Upper lobe of right lung (tissue), 1 donor: ENCODE measurements at regions not wholly inside any gene's neighbourhood (a gene's known extent, or its start where the extent isn't known, plus 50 kb on each side); places are given as distances from the start of the nearest gene placed in this dataset.
A peak's percentile ranks its signal among the peaks of the same experiment; 100 is the strongest.

Source experiments
- ATAC-seq: fragments of 200-7000 bp; cut with Tn5 transposase; one replicate; pipeline ENCODE4 v1.9.1; 2020; ENCODE audit warnings: mild to moderate bottlenecking, moderate library complexity
- DNase-seq: peaks from one replicate; pipeline ENCODE4 v3.0.0-alpha.2; 2020
- H3K27ac ChIP-seq: fragments of 200-600 bp; one replicate; pipeline ENCODE4 v1.8.0; 2022
- H3K27me3 ChIP-seq: fragments of 200-600 bp; one replicate; pipeline ENCODE4 v1.8.0; 2022; ENCODE audit warnings: mild to moderate bottlenecking
- H3K36me3 ChIP-seq: fragments of 200-600 bp; one replicate; pipeline ENCODE4 v1.8.0; 2022
- H3K4me1 ChIP-seq: fragments of 200-600 bp; one replicate; pipeline ENCODE4 v1.8.0; 2022
- H3K4me3 ChIP-seq: fragments of 200-600 bp; one replicate; pipeline ENCODE4 v1.8.0; 2022; ENCODE audit warnings: mild to moderate bottlenecking
- H3K9me3 ChIP-seq: fragments of 200-600 bp; one replicate; pipeline ENCODE4 v1.8.0; 2022
- intact Hi-C: fragments of 100-400 bp; cut with DNase I; formaldehyde crosslinking; loops from one replicate; pipeline ENCODE4 v1.11.0; 2022
- TF ChIP-seq, protein P1 (sequence below): fragments of 200-600 bp; IDR thresholded peaks from one replicate; pipeline ENCODE4 v1.8.0; 2022; ENCODE audit warnings: antibody characterized with exemption
- donor health status: DM: no; HTN: yes; CAD: no; lungs with severe emphysema.

DNA sequence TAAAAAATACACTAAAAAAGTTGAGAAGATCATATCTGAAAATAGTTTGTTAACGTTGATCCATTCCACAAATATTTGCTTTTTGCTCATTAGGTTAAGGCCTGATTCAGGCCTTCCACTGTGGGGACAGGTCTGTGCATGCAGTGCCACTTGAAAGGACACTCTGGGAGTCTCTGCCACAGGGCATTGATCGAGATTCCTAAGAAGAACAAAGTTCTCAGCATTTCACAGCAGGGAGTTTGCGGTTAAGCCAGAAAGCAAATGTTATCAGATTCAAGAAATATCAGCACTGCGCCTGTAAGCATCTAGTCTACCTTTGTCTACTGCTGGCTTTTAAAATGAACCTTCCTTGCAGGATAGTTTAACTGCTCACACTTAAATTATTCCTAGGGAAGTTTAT lies 62.2 kb upstream of the TNIP3 start:
- no peaks in the 10 kb centered on the region for H3K27me3 ChIP-seq
- TF ChIP-seq, protein P1, sequence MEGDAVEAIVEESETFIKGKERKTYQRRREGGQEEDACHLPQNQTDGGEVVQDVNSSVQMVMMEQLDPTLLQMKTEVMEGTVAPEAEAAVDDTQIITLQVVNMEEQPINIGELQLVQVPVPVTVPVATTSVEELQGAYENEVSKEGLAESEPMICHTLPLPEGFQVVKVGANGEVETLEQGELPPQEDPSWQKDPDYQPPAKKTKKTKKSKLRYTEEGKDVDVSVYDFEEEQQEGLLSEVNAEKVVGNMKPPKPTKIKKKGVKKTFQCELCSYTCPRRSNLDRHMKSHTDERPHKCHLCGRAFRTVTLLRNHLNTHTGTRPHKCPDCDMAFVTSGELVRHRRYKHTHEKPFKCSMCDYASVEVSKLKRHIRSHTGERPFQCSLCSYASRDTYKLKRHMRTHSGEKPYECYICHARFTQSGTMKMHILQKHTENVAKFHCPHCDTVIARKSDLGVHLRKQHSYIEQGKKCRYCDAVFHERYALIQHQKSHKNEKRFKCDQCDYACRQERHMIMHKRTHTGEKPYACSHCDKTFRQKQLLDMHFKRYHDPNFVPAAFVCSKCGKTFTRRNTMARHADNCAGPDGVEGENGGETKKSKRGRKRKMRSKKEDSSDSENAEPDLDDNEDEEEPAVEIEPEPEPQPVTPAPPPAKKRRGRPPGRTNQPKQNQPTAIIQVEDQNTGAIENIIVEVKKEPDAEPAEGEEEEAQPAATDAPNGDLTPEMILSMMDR, result no peak
- no peak for ATAC-seq
- H3K27ac ChIP-seq, result no peak overlapping the region
- H3K4me3 ChIP-seq, result no peak overlapping the region
- no peak for DNase-seq
- H3K9me3 ChIP-seq, result no peaks in the 10 kb centered on the region
- no peaks in the 10 kb centered on the region for H3K4me1 ChIP-seq
- intact Hi-C loops, result no loop called here
- no peaks in the 10 kb centered on the region for H3K36me3 ChIP-seq

DNA sequence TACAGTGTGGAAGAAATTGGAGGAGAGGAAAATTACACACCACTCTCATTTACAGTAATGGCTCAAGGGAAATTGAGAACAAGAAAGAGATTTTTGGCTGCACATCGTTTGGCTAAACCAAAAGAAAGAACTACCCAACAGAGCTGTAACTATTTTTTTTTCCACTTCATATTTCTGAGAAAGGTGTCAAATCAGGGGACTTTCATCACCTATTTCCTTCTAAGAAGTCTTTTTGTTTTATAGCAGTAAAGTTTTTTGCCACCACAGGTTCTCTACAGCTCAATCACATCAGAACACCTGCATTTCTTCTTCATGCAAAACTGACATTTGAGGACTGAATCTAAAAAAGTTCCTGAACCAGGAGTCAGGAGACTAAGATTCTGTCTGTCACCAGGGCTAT lies 57.5 kb upstream of the TNIP3 start:
- no peak overlapping the region for H3K4me3 ChIP-seq
- TF ChIP-seq, protein P1, result no peak
- no peak overlapping the region for H3K27ac ChIP-seq
- ATAC-seq, result no peak
- DNase-seq, result no peak
- intact Hi-C loops, result no loop called here
- no peaks in the 10 kb centered on the region for H3K36me3 ChIP-seq
- H3K27me3 ChIP-seq, result no peaks in the 10 kb centered on the region
- no peaks in the 10 kb centered on the region for H3K9me3 ChIP-seq
- H3K4me1 ChIP-seq, result no peaks in the 10 kb centered on the region

DNA sequence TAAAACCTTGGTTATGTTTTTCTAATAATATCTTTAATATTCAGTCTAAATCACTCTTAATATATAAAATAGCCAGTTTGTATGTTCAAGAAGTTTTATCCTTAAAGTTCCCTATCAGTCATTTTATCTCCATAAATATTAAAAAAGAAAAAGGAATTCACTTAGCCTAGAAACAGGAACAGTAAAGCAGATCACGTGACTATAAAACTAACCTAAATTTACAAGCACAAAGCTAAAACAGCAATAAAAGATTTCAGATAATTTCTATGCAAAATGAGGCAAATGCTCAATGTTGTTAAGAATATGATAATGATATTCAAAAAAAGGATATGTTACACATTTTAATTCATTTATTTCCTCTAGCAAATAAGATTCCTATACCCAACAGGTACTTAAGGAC lies 57.1 kb upstream of the TNIP3 start:
- DNase-seq (no peak), ATAC-seq (no peak)
- no peaks in the 10 kb centered on the region for H3K27me3 ChIP-seq
- H3K4me3 ChIP-seq, result no peak overlapping the region
- H3K27ac ChIP-seq, result no peak overlapping the region
- no peaks in the 10 kb centered on the region for H3K4me1 ChIP-seq
- H3K36me3 ChIP-seq, result no peaks in the 10 kb centered on the region
- TF ChIP-seq, protein P1, result no peak
- intact Hi-C loops, result no loop called here
- H3K9me3 ChIP-seq, result no peaks in the 10 kb centered on the region

DNA sequence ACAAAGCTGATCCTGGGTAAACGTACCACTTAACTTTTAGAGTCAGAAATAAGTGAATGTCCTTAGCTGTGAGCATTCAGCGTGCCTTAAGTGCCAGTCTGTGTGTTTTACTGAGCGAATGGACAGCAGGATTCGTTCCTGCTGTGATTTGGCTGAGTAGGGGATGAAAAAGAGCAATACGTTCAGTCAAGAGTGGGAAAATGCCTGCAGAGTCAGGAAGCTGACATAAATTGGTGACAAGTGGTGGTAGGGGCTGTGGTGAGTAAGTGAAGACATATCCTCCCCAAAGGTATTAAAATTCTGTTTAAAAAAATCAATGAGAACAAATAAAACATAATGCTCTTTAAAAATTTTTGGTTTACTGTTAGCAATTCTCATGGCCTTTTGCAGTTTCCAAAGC lies 56.6 kb upstream of the TNIP3 start:
- TF ChIP-seq, protein P1, result no peak
- no peaks in the 10 kb centered on the region for H3K4me1 ChIP-seq

DNA sequence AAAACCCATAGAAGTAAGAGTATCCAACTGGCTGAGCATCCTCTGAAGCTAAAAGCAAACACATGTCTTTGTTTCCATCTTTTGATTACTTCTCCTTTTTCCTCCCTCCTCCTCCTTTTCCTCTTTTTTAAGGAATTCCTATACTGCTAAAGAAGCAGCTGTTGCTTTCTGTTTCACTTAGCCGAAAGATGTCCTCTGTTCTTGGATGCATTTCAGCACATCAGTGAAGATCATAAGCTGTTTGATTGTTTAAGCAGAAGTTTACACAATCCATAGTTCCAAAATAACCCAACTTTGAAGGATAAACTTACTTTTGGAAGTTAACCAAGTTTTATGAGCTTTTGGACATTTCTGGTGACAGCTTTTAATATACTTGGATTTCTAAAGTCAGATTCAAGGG lies 55.1 kb upstream of the TNIP3 start:
- intact Hi-C loops, result no loop called here
- no peaks in the 10 kb centered on the region for H3K9me3 ChIP-seq
- DNase-seq, result no peak
- TF ChIP-seq, protein P1, result no peak
- no peaks in the 10 kb centered on the region for H3K4me1 ChIP-seq
- H3K27ac ChIP-seq, result no peak overlapping the region
- no peaks in the 10 kb centered on the region for H3K27me3 ChIP-seq
- H3K36me3 ChIP-seq, result no peaks in the 10 kb centered on the region
- no peak overlapping the region for H3K4me3 ChIP-seq
- no peak for ATAC-seq

More for the DNA sequence above, 56.6 kb upstream of the TNIP3 start:
- H3K27ac ChIP-seq, result no peak overlapping the region
- no peak for DNase-seq
- no peak overlapping the region for H3K4me3 ChIP-seq
- ATAC-seq, result no peak
- no peaks in the 10 kb centered on the region for H3K27me3 ChIP-seq
- H3K9me3 ChIP-seq, result no peaks in the 10 kb centered on the region
- intact Hi-C loops, result no loop called here
- no peaks in the 10 kb centered on the region for H3K36me3 ChIP-seq

DNA sequence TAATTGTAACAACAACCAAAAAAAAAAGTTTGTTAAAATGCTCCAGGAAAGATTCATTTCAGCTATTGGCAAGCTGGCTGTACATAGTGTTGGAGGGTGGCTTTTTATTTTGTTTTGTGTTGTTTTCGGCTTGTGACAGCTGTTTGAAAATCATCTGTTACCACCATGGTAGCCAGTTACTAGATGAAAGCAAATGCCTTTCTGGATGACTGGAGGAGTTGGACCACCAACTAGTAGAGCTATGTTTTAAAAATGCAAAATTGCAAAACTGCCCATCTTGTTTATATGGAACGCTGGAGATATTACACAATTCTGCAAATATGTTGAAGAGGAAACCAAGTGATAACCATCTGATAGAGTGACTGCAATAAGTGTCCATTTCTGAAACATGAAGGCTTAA lies 53.2 kb upstream of the TNIP3 start:
- ATAC-seq (peak; percentile 37), DNase-seq (no peak)
- Histone ChIP-seq H3K4me1 (no peaks in the 10 kb centered on the region), H3K36me3 (no peaks in the 10 kb centered on the region), H3K9me3 (no peaks in the 10 kb centered on the region), H3K27ac (peak overlapping the region; percentile 12), H3K27me3 (no peaks in the 10 kb centered on the region), H3K4me3 (no peak overlapping the region)
- TF ChIP-seq, protein P1, result no peak
- intact Hi-C loops, result no loop called here
